Fibroblast of peridontal ligament (primary cell): ENCODE measurements at regions not wholly inside any gene's neighbourhood (a gene's known extent, or its start where the extent isn't known, plus 50 kb on each side); places are given as distances from the start of the nearest gene placed in this dataset.

ENCODE experiments used
- DNase-seq: peaks from one replicate; pipeline ENCODE4 v3.0.0-alpha.2; 2010; ENCODE audit errors: extremely low read depth

DNA sequence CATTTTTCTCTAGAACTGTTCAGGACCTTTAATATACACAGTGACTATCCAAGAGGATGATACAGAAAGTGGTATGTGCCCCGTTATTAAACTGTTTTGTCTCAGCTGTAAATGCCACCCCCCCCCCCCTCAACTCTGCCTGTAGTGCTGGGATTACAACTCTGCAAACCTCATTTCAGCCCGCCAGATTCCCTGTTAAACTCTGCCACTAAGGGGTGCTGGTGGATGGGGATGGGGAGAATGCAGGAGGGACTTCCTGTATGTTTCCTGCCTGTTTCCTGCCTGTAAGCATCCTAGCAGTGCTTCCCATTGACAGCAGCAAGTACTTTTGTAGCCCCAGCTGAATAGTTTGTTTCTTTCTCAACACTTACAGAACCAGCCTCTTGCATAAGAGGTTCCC is 301.7 kb upstream of the RORA start:
- DNase-seq = no peak

DNA sequence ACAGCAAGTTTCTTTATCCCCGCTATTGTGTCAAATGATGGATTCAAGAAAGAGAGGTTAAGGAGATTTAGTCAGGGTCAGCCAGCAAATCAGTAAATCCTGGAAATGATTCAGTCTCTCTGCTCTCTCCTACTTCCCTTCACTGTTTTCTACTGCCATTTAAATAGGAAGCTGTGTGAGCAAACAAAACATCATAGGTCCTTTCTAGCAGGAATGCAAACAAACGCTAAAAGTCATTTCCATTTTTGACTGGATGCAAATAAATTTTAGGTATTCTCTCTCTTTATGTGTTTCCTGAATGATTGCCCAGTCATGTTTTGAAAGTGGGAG is 299.4 kb upstream of the RORA start:
- DNase-seq = no peak

- no peak for DNase-seq
Measured at GRCh38 chr15:61527836-61528580, 298.9 kb upstream of the RORA start.

- no peak for DNase-seq
Measured at GRCh38 chr15:61524545-61524944, 295.4 kb upstream of the RORA start.

- no peak for DNase-seq
Measured at GRCh38 chr15:61524086-61524485, 295.0 kb upstream of the RORA start.

- DNase-seq = no peak
Measured at GRCh38 chr15:61522411-61522810, 293.3 kb upstream of the RORA start.

- no peak for DNase-seq
Measured at GRCh38 chr15:61521953-61522352, 292.9 kb upstream of the RORA start.

DNA sequence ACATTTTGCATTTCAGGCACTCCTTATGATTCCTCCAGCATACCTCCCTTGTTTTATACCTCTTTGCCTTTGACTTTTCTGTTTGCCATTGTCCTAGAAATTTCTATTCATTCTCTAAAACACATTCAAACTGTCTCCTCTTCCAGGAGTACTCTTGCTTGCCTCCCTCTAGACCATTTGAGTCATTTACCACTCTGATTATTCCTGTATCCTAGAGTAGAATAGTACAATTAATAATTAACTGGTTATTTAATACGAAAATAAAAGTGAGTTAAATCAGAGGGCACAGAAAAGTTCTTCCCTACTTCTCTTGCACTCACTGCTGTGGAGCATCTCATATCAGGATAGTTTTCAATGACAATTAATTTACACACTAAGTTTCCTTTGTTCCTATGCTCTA is 290.2 kb upstream of the RORA start:
- no peak for DNase-seq

DNA sequence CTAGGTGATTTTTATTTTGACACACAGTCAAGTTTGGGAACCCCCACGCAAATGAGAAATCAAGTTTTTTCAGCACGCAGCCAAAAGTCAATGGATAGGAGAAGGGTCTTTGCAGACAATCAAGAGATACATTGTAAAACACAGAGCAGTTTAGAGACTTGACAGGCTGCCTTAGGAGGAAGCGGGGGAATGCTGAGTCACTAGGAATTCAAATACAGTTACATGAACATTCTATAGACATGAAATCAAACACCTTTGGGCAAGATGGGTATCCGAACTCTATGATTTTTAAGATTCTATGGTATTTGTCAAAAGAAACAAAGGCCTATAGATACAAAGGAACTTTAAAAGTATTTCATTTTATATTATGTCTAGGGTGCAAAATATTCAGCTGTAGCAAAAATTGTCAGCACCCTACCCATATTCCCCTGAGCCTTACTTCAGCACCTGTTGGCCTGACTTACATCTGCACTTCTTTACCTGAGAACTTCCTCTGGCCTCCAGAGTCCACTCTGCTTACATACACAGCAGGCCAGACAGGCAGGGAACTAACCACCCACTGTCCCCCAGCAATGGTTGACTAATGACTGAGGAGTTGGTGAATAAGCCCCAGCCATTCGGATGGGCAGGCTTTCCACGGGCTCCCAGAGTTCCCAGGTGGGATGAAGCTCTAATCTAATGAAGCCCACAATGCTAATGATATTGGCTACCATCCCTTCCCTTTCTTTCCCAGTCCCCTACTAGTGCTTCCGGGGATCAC is 289.3 kb upstream of the RORA start:
- DNase-seq = no peak

DNA sequence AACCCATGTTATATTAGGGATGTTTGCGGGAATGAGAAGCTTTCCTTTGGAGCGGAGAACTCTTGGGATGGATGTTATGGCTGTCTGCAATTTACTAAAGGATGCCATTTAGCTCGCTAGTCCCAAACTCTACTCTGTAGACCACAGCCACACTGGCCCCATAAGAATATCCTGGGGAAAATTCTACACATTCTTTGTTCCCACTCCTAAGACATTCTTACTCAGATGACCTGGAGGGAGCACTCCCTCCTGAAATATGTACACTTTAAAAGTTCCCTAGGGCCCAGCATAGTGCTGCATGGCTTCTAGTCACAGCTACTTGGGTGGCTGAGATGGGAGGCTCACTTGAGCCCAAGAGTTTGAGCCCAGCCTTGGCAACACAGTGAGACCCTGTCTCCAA is 288.7 kb upstream of the RORA start:
- no peak for DNase-seq

- no peak for DNase-seq
Measured at GRCh38 chr15:61517335-61517734, 288.2 kb upstream of the RORA start.

- DNase-seq = no peak
Measured at GRCh38 chr15:61511756-61512155, 282.7 kb upstream of the RORA start.

GRCh38 chr15:61511089-61511488 is 282.0 kb upstream of the RORA start:
- no peak for DNase-seq

- no peak for DNase-seq
Measured at GRCh38 chr15:61509327-61509840, 280.3 kb upstream of the RORA start.

DNA sequence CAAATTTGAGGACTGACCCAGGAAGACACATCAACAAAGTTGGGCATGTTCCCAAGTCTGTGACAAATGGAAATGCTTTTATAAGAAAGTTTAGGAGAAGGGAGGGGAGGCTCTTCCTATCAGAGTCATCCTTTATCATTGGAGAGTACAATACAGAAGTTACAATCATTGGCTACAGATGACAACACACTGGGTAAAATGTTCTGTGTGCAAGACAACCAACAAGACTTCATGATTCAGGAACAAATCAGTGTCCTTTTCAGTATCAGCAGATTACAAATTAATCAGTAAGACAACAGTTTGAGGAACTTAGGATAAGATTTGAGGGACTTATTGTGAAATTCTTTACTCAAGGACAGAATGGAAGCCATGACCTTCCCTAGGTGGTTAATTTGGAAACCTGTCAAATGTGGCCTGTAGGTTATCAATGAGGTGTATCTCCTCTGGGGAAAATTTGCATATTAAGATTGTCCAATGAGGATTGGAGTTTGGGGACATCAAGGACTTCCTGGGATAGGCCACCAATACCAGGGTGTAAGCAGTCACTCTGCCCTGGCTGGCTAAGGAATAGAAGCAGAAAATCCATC is 274.4 kb upstream of the RORA start:
- DNase-seq = no peak

- no peak for DNase-seq
Measured at GRCh38 chr15:61501815-61502389, 272.8 kb upstream of the RORA start.

DNA sequence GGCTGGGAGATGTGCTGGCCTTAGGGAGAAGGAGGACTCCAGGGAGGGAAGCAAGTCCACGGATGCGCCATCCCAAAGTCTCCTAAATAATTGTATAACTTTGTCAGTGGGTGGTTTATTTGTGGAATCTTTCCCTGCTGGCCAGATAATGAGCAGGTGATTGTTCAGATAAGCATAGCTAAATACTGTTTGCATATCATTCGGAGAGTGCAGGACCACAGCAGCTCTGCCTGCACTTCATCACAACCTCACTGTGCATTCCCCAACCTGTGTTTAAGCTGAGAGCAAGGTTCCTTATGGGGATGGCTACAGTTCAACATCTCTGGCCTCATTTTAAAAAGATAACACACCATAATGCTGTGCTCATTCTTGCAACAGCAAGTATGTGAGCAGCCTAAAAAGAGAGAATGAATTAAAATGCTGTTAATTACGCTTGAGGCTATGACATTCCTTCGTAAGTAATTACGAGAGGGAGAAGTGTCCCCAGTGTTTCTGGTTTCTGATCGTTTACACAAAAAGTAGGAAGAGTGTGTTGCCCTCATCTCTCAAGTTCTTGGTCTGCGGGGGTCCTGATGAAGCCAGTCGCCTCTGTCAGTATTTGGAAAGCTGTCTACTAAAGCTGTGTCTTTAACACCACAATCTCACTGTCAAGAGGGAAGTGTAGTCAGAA is 272.0 kb upstream of the RORA start:
- DNase-seq = no peak

- no peak for DNase-seq
Measured at GRCh38 chr15:61500523-61500922, 271.4 kb upstream of the RORA start.

DNA sequence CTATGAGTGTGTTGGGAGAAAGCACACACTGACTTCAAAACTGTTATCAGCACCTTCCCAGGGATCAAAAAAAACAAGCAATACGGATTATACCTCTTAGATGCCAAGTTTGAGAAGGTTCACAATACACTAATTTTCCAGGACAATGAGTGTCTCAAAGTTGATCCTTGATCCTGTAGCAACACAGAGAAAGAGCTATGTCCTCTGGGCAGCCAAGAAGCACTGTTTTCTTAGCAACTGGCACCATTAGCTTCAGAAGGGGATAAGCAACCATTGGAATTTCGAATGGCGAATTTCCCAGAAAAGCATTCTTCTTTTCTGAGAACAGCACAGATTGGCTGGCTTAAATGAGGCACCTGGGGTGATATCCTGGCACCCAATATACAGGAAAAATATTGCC is 270.3 kb upstream of the RORA start:
- DNase-seq = no peak

DNA sequence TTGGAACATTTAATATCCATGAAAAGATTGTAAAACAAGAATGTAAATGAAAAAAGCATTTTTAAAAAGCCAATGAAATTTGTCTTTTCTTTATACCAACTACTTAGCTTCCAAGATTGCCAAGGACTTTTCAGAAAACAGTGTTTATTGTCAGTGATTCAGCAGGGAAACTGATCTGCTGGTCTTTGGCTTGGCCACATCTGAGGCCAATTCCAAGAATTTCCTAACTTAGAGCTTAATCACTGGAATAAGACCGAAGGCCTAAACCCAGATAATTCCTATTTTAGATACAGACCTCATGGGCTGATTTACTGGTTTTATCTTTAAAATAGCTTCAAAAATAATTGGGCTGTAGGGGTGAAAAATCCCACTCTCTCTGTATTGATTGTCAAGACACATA is 260.5 kb upstream of the RORA start:
- DNase-seq = no peak

DNA sequence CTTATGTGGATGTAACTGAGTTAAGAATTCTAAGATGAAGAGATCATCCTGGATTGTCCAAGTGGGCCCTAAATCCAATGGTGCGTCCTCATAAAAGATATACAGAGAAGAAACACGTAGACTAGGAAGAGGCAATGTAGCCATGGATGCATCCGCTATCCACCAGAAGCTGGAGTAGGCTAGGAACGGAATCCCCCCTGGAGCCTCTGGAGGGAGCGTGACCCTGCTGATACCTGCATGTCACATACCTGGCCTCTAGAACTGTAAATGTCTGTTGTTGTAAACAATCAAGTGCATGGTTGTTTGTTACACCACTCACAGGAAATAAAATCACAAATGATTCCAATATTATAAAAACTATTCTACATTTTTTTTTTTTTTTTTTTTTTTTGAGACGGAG is 254.5 kb upstream of the RORA start:
- no peak for DNase-seq

- no peak for DNase-seq
Measured at GRCh38 chr15:61481886-61482285, 252.8 kb upstream of the RORA start.
